ENCODE measurements at regions not wholly inside any gene's neighbourhood (a gene's known extent, or its start where the extent isn't known, plus 50 kb on each side); places are given as distances from the start of the nearest gene placed in this dataset.

DNA sequence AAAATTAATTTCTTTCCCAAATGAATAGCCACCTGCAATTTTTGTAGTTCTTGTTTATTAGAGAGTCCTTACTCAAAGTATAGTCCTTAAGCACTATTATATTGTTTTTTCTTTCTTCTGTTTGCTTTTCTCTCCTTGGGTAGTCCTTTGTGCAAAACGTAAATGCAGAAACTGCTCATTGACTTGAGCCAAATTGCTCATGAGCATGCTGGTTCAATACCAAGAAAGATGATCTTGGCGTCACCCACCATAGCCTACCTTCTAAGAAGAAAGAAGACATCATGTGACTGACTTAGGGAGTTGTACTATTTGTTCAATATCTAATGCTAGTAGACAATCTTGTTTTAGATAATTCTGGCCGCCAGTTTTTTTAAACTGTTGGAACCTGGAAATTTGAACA, 248.8 kb upstream of the DMRT1 start:
- H3K4me3 ChIP-seq = no peak overlapping the region
- TF ChIP-seq, protein P1, sequence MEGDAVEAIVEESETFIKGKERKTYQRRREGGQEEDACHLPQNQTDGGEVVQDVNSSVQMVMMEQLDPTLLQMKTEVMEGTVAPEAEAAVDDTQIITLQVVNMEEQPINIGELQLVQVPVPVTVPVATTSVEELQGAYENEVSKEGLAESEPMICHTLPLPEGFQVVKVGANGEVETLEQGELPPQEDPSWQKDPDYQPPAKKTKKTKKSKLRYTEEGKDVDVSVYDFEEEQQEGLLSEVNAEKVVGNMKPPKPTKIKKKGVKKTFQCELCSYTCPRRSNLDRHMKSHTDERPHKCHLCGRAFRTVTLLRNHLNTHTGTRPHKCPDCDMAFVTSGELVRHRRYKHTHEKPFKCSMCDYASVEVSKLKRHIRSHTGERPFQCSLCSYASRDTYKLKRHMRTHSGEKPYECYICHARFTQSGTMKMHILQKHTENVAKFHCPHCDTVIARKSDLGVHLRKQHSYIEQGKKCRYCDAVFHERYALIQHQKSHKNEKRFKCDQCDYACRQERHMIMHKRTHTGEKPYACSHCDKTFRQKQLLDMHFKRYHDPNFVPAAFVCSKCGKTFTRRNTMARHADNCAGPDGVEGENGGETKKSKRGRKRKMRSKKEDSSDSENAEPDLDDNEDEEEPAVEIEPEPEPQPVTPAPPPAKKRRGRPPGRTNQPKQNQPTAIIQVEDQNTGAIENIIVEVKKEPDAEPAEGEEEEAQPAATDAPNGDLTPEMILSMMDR (IDR thresholded peaks at IDR 0.05) = no peak
- DNase-seq (ENCODE audit: low spot score) = no peak
- H3K27ac ChIP-seq = no peak overlapping the region

DNA sequence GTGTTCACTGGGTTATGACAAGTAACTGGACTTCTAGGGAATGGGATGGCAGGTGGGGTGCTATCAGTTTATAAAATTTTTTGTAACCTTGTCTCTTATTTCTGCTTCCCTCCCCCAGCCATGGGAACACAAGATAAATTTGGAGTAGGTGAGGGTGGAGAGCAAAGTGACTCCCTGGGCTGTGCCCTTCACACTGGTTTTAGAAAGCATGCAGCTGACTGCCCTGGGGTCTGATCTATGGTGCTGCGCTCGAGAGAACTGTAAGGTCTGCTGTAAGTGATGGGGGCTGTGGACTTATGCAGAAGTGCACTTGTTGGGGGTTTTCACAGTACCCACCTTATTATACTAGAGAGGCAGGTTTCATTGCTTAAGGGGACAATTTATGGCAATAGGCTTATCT, 247.7 kb upstream of the DMRT1 start:
- no peak overlapping the region for H3K4me3 ChIP-seq
- TF ChIP-seq, protein P1 (IDR thresholded peaks at IDR 0.05) = no peak

DNA sequence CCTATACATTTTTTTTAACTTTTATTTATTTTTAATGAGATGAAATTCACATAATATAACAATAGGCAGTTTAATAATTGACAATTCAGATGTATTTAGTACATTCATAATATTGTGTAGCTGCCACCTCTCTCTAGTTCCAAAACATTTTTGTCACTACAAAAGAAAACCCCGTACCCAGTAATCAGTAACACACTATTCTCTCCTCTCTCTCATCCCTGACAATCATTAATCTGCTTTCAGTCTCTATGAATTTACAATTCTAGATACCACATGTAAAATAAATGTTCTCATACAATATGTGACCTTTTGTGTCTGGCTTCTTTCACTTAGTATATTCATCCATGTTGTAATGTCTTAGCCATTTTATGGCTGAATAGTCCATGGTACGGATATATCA, 244.8 kb upstream of the DMRT1 start:
- H3K27ac ChIP-seq = no peak overlapping the region
- H3K4me3 ChIP-seq = no peak overlapping the region
- DNase-seq (ENCODE audit: low spot score) = no peak
- TF ChIP-seq, protein P1 (IDR thresholded peaks at IDR 0.05) = no peak

More for the DNA sequence above, 247.7 kb upstream of the DMRT1 start:
- no peak overlapping the region for H3K27ac ChIP-seq
- DNase-seq (ENCODE audit: low spot score) = no peak

DNA sequence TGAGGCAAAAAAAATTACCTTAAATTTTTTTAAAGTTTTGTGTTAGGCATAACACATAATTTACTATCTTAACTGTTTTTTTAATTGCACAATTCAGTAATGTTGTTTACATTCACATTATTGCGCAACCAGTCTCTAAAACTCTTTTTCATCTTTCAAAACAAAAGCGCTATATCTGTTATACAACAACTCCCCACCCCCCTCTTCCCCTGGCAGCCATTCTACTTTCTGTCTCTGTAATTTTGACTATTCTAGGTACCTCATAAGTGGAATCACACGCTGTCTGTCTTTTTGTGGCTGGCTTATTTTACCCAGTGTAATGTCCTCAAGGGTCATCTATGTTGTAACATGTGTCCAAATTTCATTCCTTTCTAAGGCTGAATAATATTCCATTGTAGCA, 241.5 kb upstream of the DMRT1 start:
- no peak for DNase-seq (ENCODE audit: low spot score)

DNA sequence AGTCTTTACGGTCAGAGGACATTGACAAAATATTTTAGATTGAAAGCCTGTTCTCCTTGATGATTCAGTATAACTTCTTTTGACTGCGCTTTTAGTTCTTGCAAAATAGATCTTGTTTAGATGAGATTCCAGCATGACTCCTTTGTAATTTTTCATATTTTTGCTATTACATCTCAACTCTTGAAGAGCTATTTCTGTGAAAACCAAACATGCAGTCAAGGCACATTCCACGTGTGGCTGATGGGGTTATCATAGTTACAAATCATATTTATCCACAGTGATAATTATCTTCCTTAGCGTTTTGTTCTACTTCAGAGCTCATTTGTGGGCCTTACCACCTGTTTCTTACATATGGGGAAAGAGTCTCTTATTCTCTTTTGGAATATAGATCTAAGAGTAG, 238.8 kb upstream of the DMRT1 start:
- Histone ChIP-seq H3K4me3 (no peak overlapping the region), H3K27ac (no peak overlapping the region)
- TF ChIP-seq, protein P1 (IDR thresholded peaks at IDR 0.05) = no peak
- no peak for DNase-seq (ENCODE audit: low spot score)

More for the DNA sequence above, 241.5 kb upstream of the DMRT1 start:
- TF ChIP-seq, protein P1 (IDR thresholded peaks at IDR 0.05) = no peak
- H3K4me3 ChIP-seq = no peak overlapping the region
- no peak overlapping the region for H3K27ac ChIP-seq

DNA sequence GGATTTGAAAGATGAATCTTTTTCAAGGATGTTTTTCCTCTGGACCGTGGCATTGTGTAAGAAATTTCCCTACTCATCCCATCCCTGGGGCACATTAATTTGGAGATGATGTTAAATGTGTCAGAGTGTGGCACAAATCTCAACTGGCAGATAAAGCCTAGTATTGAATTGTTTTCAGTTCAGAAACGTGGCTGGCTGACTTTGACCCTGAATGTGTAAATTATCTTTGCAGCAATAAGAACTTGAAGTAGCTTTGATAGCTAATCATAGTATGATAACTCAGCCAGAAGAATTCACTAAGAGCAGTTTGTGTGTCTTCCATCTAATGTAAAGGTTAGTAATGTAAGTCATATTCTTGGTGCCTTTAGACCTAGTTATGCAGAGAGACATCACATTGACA, 238.4 kb upstream of the DMRT1 start:
- DNase-seq (ENCODE audit: low spot score) = no peak
- Histone ChIP-seq H3K4me3 (no peak overlapping the region), H3K27ac (no peak overlapping the region)
- TF ChIP-seq, protein P1 (IDR thresholded peaks at IDR 0.05) = no peak

DNA sequence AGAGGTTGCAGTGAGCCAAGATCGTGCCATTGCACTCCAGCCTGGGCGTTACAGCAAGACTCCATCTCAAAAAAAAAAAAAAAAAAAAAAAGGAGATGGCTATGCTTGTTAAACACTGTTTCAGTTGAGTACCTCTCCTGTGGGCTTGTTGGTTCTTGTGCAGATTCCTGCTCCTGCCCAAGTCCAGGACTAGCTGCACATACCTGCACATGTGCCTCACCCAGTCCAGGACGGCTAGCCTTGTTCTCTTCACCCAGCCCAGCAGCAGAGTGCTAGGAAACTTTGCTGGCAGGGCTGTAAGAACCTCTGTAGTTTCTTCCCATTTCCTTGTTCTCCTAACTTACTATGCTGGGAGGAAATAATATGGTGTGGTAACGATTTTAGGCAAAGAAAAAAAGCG, 234.1 kb upstream of the DMRT1 start:
- Histone ChIP-seq H3K27ac (no peak overlapping the region), H3K4me3 (no peak overlapping the region)
- no peak for DNase-seq (ENCODE audit: low spot score)
- TF ChIP-seq, protein P1 (IDR thresholded peaks at IDR 0.05) = no peak

Data from coronary artery (tissue), 2 donors.